ENCODE measurements at regions not wholly inside any gene's neighbourhood (a gene's known extent, or its start where the extent isn't known, plus 50 kb on each side); places are given as distances from the start of the nearest gene placed in this dataset.
"Not testable (repeated sequence)": the region's sequence is repeated elsewhere in the genome, so short reads cannot be mapped to it uniquely, and the experiment has no call there.

GRCh38 chr1:70746062-70746461 lies 301.6 kb downstream of the PTGER3 start:
- H2AFZ ChIP-seq (ENCODE audit: low read length, unreplicated experiment); H3K79me2 ChIP-seq (ENCODE audit: control insufficient read depth, insufficient read depth, low read length, unreplicated experiment); H3K4me3 ChIP-seq (ENCODE audit: low read depth, low read length); H3K4me1 ChIP-seq (ENCODE audit: control insufficient read depth, insufficient read depth, low read length, unreplicated experiment); H3K36me3 ChIP-seq (ENCODE audit: insufficient read depth, low read length); H3K27ac ChIP-seq (ENCODE audit: low read depth, low read length); H3K27me3 ChIP-seq (ENCODE audit: insufficient read depth, low read length): not testable (repeated sequence)

GRCh38 chr1:70747123-70747522 lies 300.5 kb downstream of the PTGER3 start:
- not testable (repeated sequence) for H3K27me3 ChIP-seq (ENCODE audit: insufficient read depth, low read length); H3K27ac ChIP-seq (ENCODE audit: low read depth, low read length); H3K4me3 ChIP-seq (ENCODE audit: low read depth, low read length); H3K4me1 ChIP-seq (ENCODE audit: control insufficient read depth, insufficient read depth, low read length, unreplicated experiment); H3K36me3 ChIP-seq (ENCODE audit: insufficient read depth, low read length); H3K79me2 ChIP-seq (ENCODE audit: control insufficient read depth, insufficient read depth, low read length, unreplicated experiment); H2AFZ ChIP-seq (ENCODE audit: low read length, unreplicated experiment)

GRCh38 chr1:70751676-70752287 lies 295.8 kb downstream of the PTGER3 start:
- H3K79me2 ChIP-seq (ENCODE audit: control insufficient read depth, insufficient read depth, low read length, unreplicated experiment); H3K4me3 ChIP-seq (ENCODE audit: low read depth, low read length); H3K27me3 ChIP-seq (ENCODE audit: insufficient read depth, low read length); H3K27ac ChIP-seq (ENCODE audit: low read depth, low read length); H2AFZ ChIP-seq (ENCODE audit: low read length, unreplicated experiment); H3K4me1 ChIP-seq (ENCODE audit: control insufficient read depth, insufficient read depth, low read length, unreplicated experiment); H3K36me3 ChIP-seq (ENCODE audit: insufficient read depth, low read length): not testable (repeated sequence)

GRCh38 chr1:70754701-70755100 lies 292.9 kb downstream of the PTGER3 start:
- no peak overlapping the region for H2AFZ ChIP-seq (ENCODE audit: low read length, unreplicated experiment)
- H3K27me3 ChIP-seq (ENCODE audit: insufficient read depth, low read length): no peaks in the 10 kb centered on the region
- H3K27ac ChIP-seq (ENCODE audit: low read depth, low read length): no peak overlapping the region
- H3K36me3 ChIP-seq (ENCODE audit: insufficient read depth, low read length): no peaks in the 10 kb centered on the region
- no peaks in the 10 kb centered on the region for H3K79me2 ChIP-seq (ENCODE audit: control insufficient read depth, insufficient read depth, low read length, unreplicated experiment)
- no peak overlapping the region for H3K4me3 ChIP-seq (ENCODE audit: low read depth, low read length)
- no peaks in the 10 kb centered on the region for H3K4me1 ChIP-seq (ENCODE audit: control insufficient read depth, insufficient read depth, low read length, unreplicated experiment)

- no peak overlapping the region for H2AFZ ChIP-seq (ENCODE audit: low read length, unreplicated experiment)
- no peak overlapping the region for H3K27ac ChIP-seq (ENCODE audit: low read depth, low read length)
- H3K27me3 ChIP-seq (ENCODE audit: insufficient read depth, low read length): no peaks in the 10 kb centered on the region
- H3K4me1 ChIP-seq (ENCODE audit: control insufficient read depth, insufficient read depth, low read length, unreplicated experiment): peaks cover 5% of the 10 kb centered on the region
- H3K36me3 ChIP-seq (ENCODE audit: insufficient read depth, low read length): no peaks in the 10 kb centered on the region
- no peak overlapping the region for H3K4me3 ChIP-seq (ENCODE audit: low read depth, low read length)
- no peaks in the 10 kb centered on the region for H3K79me2 ChIP-seq (ENCODE audit: control insufficient read depth, insufficient read depth, low read length, unreplicated experiment)
Observed at GRCh38 chr1:70760154-70760553, 287.5 kb downstream of the PTGER3 start.

DNA sequence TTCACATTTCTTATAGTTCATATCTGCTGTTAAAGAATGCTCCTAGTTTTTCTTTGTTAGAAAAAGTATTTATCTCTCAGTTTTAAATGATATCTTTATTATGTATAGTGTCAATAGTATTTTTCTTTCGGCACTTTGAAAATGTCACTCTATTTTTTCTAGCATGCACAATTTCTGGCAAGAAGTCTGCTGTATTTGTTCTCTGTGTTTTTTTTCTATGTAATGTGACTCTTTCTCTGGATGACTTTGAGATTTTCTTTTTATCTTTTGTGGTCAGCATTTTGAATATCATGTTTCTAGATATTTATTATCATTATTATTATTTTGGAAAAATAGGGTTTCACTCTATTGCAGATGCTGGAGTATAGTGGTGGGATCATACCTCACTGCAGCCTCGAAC lies 285.2 kb downstream of the PTGER3 start:
- Histone ChIP-seq H3K4me3 (ENCODE audit: low read depth, low read length) (no peak overlapping the region), H3K27ac (ENCODE audit: low read depth, low read length) (no peak overlapping the region), H2AFZ (ENCODE audit: low read length, unreplicated experiment) (no peak overlapping the region), H3K4me1 (ENCODE audit: control insufficient read depth, insufficient read depth, low read length, unreplicated experiment) (peaks cover 5% of the 10 kb centered on the region), H3K27me3 (ENCODE audit: insufficient read depth, low read length) (no peaks in the 10 kb centered on the region), H3K36me3 (ENCODE audit: insufficient read depth, low read length) (no peaks in the 10 kb centered on the region), H3K79me2 (ENCODE audit: control insufficient read depth, insufficient read depth, low read length, unreplicated experiment) (no peaks in the 10 kb centered on the region)

DNA sequence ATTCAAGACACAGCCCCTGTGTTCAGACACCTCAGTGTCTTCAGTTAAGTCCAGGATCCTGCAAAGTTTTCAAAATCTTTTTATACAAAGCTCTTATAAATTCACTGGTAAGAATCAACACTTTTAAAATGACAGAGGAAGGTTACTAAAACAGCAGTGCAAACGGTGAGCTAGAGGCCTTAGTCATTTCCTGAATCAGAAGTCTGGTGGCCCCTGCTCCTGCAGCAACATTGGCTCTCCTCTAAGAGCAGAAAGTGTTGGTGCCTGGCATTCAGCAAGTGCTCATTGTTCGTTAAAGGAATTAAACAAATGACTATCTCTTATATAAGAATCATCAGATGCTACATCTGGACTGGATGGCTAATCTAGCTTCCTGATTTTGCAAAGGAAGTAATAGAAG lies 282.9 kb downstream of the PTGER3 start:
- Histone ChIP-seq H3K4me3 (ENCODE audit: low read depth, low read length) (no peak overlapping the region), H2AFZ (ENCODE audit: low read length, unreplicated experiment) (no peak overlapping the region)

GRCh38 chr1:70767377-70767776 lies 280.2 kb downstream of the PTGER3 start:
- Histone ChIP-seq H3K27me3 (ENCODE audit: insufficient read depth, low read length) (no peaks in the 10 kb centered on the region), H2AFZ (ENCODE audit: low read length, unreplicated experiment) (no peak overlapping the region), H3K27ac (ENCODE audit: low read depth, low read length) (no peak overlapping the region), H3K36me3 (ENCODE audit: insufficient read depth, low read length) (no peaks in the 10 kb centered on the region), H3K4me1 (ENCODE audit: control insufficient read depth, insufficient read depth, low read length, unreplicated experiment) (peaks cover 5% of the 10 kb centered on the region), H3K79me2 (ENCODE audit: control insufficient read depth, insufficient read depth, low read length, unreplicated experiment) (no peaks in the 10 kb centered on the region), H3K4me3 (ENCODE audit: low read depth, low read length) (no peak overlapping the region)

More for the DNA sequence above, 282.9 kb downstream of the PTGER3 start:
- no peak overlapping the region for H3K27ac ChIP-seq (ENCODE audit: low read depth, low read length)
- H3K4me1 ChIP-seq (ENCODE audit: control insufficient read depth, insufficient read depth, low read length, unreplicated experiment): peaks cover 5% of the 10 kb centered on the region
- H3K36me3 ChIP-seq (ENCODE audit: insufficient read depth, low read length): no peaks in the 10 kb centered on the region
- H3K79me2 ChIP-seq (ENCODE audit: control insufficient read depth, insufficient read depth, low read length, unreplicated experiment): no peaks in the 10 kb centered on the region
- no peaks in the 10 kb centered on the region for H3K27me3 ChIP-seq (ENCODE audit: insufficient read depth, low read length)

- H2AFZ ChIP-seq (ENCODE audit: low read length, unreplicated experiment): no peak overlapping the region
- H3K4me1 ChIP-seq (ENCODE audit: control insufficient read depth, insufficient read depth, low read length, unreplicated experiment): peaks cover 5% of the 10 kb centered on the region
- no peaks in the 10 kb centered on the region for H3K27me3 ChIP-seq (ENCODE audit: insufficient read depth, low read length)
- H3K27ac ChIP-seq (ENCODE audit: low read depth, low read length): no peak overlapping the region
- H3K36me3 ChIP-seq (ENCODE audit: insufficient read depth, low read length): no peaks in the 10 kb centered on the region
- H3K79me2 ChIP-seq (ENCODE audit: control insufficient read depth, insufficient read depth, low read length, unreplicated experiment): no peaks in the 10 kb centered on the region
- no peak overlapping the region for H3K4me3 ChIP-seq (ENCODE audit: low read depth, low read length)
Observed at GRCh38 chr1:70768216-70768615, 279.4 kb downstream of the PTGER3 start.

DNA sequence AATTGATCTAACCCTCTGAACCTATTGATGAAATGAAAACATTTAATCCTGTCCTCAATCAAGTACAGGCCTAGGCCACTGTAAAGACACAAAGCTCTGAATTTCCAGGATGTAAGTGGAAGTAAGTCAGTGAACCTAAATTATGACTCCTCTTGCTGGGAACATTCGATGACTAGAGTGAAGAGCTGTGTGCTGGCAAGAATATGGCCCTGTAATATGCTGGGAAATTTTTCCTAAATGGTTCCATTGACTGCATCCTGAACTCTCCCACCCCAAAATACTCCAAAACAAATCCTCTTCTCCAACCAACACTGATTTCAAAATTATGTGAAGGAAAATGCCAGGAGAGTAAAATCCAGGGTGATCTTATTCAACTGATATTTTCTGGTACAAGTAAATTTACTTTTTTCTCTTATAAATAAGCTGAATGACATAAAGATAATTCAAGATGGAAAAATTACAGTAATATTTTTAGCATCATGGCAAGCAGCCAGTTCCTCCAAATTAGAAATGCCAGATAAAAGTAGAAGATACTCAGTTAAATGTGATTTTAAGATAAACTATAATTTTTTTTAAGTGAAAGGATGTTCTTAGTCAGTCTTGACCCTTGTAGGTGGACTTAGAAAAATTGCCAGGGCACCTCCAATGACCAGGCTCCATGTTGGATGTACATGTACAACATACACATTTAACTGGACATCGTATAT lies 269.4 kb downstream of the PTGER3 start:
- Histone ChIP-seq H3K27me3 (ENCODE audit: insufficient read depth, low read length) (no peaks in the 10 kb centered on the region), H3K4me1 (ENCODE audit: control insufficient read depth, insufficient read depth, low read length, unreplicated experiment) (no peaks in the 10 kb centered on the region), H3K79me2 (ENCODE audit: control insufficient read depth, insufficient read depth, low read length, unreplicated experiment) (no peaks in the 10 kb centered on the region), H3K36me3 (ENCODE audit: insufficient read depth, low read length) (no peaks in the 10 kb centered on the region), H3K4me3 (ENCODE audit: low read depth, low read length) (no peak overlapping the region), H3K27ac (ENCODE audit: low read depth, low read length) (no peak overlapping the region), H2AFZ (ENCODE audit: low read length, unreplicated experiment) (no peak overlapping the region)

DNA sequence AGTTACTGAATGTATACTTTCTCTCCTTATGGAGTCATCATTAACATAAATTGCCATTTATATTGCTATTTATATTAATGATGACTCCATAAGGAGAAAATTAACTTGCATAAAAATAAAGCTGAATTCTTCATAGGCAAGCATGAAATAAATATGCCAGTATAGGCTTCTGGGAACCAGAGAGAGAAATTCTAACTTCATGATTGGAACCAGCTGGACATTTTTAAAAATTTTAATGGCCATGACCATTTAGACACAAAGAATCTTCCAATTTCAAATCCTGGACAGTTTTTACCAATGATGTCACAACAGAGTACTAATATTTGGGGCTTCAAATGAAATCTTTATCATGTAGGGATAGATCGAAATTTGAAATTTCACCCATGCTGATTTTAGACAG lies 268.7 kb downstream of the PTGER3 start:
- H3K27me3 ChIP-seq (ENCODE audit: insufficient read depth, low read length): no peaks in the 10 kb centered on the region
- no peak overlapping the region for H2AFZ ChIP-seq (ENCODE audit: low read length, unreplicated experiment)
- no peaks in the 10 kb centered on the region for H3K79me2 ChIP-seq (ENCODE audit: control insufficient read depth, insufficient read depth, low read length, unreplicated experiment)
- H3K4me1 ChIP-seq (ENCODE audit: control insufficient read depth, insufficient read depth, low read length, unreplicated experiment): no peaks in the 10 kb centered on the region
- H3K4me3 ChIP-seq (ENCODE audit: low read depth, low read length): no peak overlapping the region
- peak overlapping the region; percentile 46 for H3K27ac ChIP-seq (ENCODE audit: low read depth, low read length)
- no peaks in the 10 kb centered on the region for H3K36me3 ChIP-seq (ENCODE audit: insufficient read depth, low read length)
